GM23338 (cell line): ENCODE measurements at regions not wholly inside any gene's neighbourhood (a gene's known extent, or its start where the extent isn't known, plus 50 kb on each side); places are given as distances from the start of the nearest gene placed in this dataset.
"Not testable (repeated sequence)": the region's sequence is repeated elsewhere in the genome, so short reads cannot be mapped to it uniquely, and the experiment has no call there.

ENCODE experiments used
- ATAC-seq: fragments of 200-7000 bp; cut with Tn5 transposase; 3 replicates; pipeline ENCODE4 v1.9.1; 2020
- DNase-seq: peaks from one replicate; pipeline ENCODE4 v3.0.0-alpha.2; 2015; ENCODE audit warnings: low spot score
- H2AFZ ChIP-seq: fragments of 200-600 bp; sonication (generic); 2 replicates; pipeline ENCODE4 v1.8.0; 2016; ENCODE audit warnings: antibody characterized with exemption, mild to moderate bottlenecking, moderate library complexity
- H3F3A ChIP-seq: fragments of 200-600 bp; sonication (generic); replicated peaks from 2 replicates; pipeline ENCODE4 v1.8.0; 2017; ENCODE audit warnings: antibody characterized with exemption, mixed run types, low read depth
- H3K27ac ChIP-seq: fragments of 200-600 bp; sonication (generic); 2 replicates; pipeline ENCODE4 v1.6.1; 2016; ENCODE audit warnings: low read depth
- H3K27me3 ChIP-seq: fragments of 200-600 bp; sonication (generic); 2 replicates; pipeline ENCODE4 v1.8.0; 2016; ENCODE audit warnings: mild to moderate bottlenecking, mixed run types, moderate library complexity; ENCODE audit not compliant: insufficient read depth
- H3K36me3 ChIP-seq: fragments of 200-600 bp; sonication (generic); 2 replicates; pipeline ENCODE4 v1.8.0; 2016; ENCODE audit warnings: mild to moderate bottlenecking; ENCODE audit not compliant: insufficient read depth
- H3K4me1 ChIP-seq: fragments of 200-600 bp; sonication (generic); 2 replicates; pipeline ENCODE4 v1.8.0; 2016; ENCODE audit warnings: mild to moderate bottlenecking, moderate library complexity; ENCODE audit not compliant: insufficient read depth
- H3K4me2 ChIP-seq: fragments of 200-600 bp; sonication (generic); 2 replicates; pipeline ENCODE4 v1.7.1; 2017; ENCODE audit warnings: mixed run types
- H3K4me3 ChIP-seq: fragments of 200-600 bp; sonication (generic); 2 replicates; pipeline ENCODE4 v1.6.1; 2016; ENCODE audit warnings: mixed run types
- H3K79me2 ChIP-seq: fragments of 200-600 bp; sonication (generic); replicated peaks from 2 replicates; pipeline ENCODE4 v1.8.0; 2017; ENCODE audit warnings: mild to moderate bottlenecking; ENCODE audit not compliant: insufficient read depth
- H3K9me2 ChIP-seq: fragments of 200-600 bp; sonication (generic); 2 replicates; pipeline ENCODE4 v1.8.0; 2017; ENCODE audit not compliant: insufficient read depth
- H4K20me1 ChIP-seq: fragments of 200-600 bp; sonication (generic); replicated peaks from 2 replicates; pipeline ENCODE4 v1.8.0; 2017; ENCODE audit warnings: mild to moderate bottlenecking; ENCODE audit not compliant: insufficient read depth
- H3K27ac Mint-ChIP-seq: 2 replicates; pipeline ENCODE4 v1.8.0; 2020; ENCODE audit warnings: inconsistent platforms, mild to moderate bottlenecking, moderate library complexity, mixed read lengths
- H3K27me3 Mint-ChIP-seq: 3 replicates; pipeline ENCODE4 v1.8.0; 2022; ENCODE audit warnings: low read depth, mild to moderate bottlenecking, moderate library complexity, mixed read lengths, inconsistent platforms; ENCODE audit not compliant: insufficient read depth, poor library complexity
- H3K36me3 Mint-ChIP-seq: 3 replicates; pipeline ENCODE4 v1.8.0; 2021; ENCODE audit warnings: low read depth, mild to moderate bottlenecking, inconsistent platforms, moderate library complexity, mixed read lengths
- H3K4me1 Mint-ChIP-seq: 3 replicates; pipeline ENCODE4 v1.8.0; 2020; ENCODE audit warnings: mild to moderate bottlenecking, inconsistent platforms, mixed read lengths
- H3K4me3 Mint-ChIP-seq: 3 replicates; pipeline ENCODE4 v1.8.0; 2021; ENCODE audit warnings: moderate library complexity, mild to moderate bottlenecking, inconsistent platforms, mixed read lengths
- H3K9me3 Mint-ChIP-seq: 3 replicates; pipeline ENCODE4 v1.8.0; 2020; ENCODE audit warnings: moderate library complexity, mild to moderate bottlenecking, inconsistent platforms, mixed read lengths
- ETS1 ChIP-seq: IDR thresholded peaks from 2 replicates; pipeline ENCODE4 v1.6.1; 2016; ENCODE audit warnings: antibody characterized with exemption
- EZH2 ChIP-seq: fragments of 200-600 bp; sonication (generic); IDR thresholded peaks from one replicate; pipeline ENCODE4 v1.8.0; 2017; ENCODE audit warnings: antibody characterized with exemption, mild to moderate bottlenecking, low read depth; ENCODE audit not compliant: unreplicated experiment
- JUNB ChIP-seq: IDR thresholded peaks from one replicate; pipeline ENCODE4 v1.6.1; 2016; ENCODE audit warnings: antibody characterized with exemption; ENCODE audit not compliant: unreplicated experiment
- REST ChIP-seq: IDR thresholded peaks from one replicate; pipeline ENCODE4 v1.6.1; 2018; ENCODE audit warnings: antibody characterized with exemption; ENCODE audit not compliant: unreplicated experiment
- STAT1 ChIP-seq: IDR thresholded peaks from one replicate; pipeline ENCODE4 v1.6.1; 2016; ENCODE audit warnings: antibody characterized with exemption; ENCODE audit not compliant: unreplicated experiment
- ZNF114 ChIP-seq: fragments of 250-450 bp; sonication (Bioruptor Pico); IDR thresholded peaks from 2 replicates; pipeline ENCODE4 v1.5.0; 2020; ENCODE audit warnings: mild to moderate bottlenecking, moderate library complexity
- ZNF331 ChIP-seq: fragments of 250-450 bp; sonication (Bioruptor Pico); IDR thresholded peaks from 2 replicates; pipeline ENCODE4 v1.5.0; 2020; ENCODE audit warnings: low read depth, mild to moderate bottlenecking, moderate library complexity
- TF ChIP-seq, protein P1 (sequence below): fragments of 250-450 bp; sonication (Bioruptor Pico); IDR thresholded peaks from 2 replicates; pipeline ENCODE4 v1.5.0; 2020; ENCODE audit warnings: mild to moderate bottlenecking, moderate library complexity

DNA sequence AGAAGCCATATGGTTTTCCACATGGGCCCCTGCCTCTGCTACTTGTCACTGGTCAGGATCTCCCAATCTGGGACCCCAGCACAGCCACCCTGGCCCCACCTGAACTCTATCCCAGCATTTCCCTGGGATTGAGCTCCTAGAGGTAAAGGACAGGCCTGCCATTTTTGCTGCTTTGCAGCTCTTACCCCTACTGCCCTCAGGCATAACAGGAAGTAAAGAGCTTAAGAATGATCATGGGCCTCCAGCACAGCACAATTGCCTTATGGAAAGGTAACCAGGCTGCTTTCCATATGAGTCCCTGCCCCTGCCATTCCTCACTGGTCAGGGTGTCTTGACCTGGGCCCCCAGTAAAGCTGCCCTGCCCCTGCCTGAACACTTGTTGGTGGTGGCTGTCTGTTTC, 196.6 kb upstream of the XIST start:
- Histone ChIP-seq H3K79me2 (no peaks in the 10 kb centered on the region), H3K27ac (no peak overlapping the region), H3K27me3 (no peaks in the 10 kb centered on the region), H2AFZ (no peak overlapping the region), H3K4me3 (no peak overlapping the region), H3K36me3 (no peaks in the 10 kb centered on the region), H3K9me2 (no peaks in the 10 kb centered on the region), H4K20me1 (no peaks in the 10 kb centered on the region), H3F3A (no peaks in the 10 kb centered on the region), H3K4me2 (no peak overlapping the region), H3K4me1 (no peaks in the 10 kb centered on the region)
- Mint-ChIP-seq H3K4me3 (no peak overlapping the region), H3K27me3 (no peaks in the 10 kb centered on the region), H3K27ac (no peak overlapping the region), H3K9me3 (peaks cover 6% of the 10 kb centered on the region; the same call in 2 of the 3 replicates), H3K36me3 (peaks cover 9% of the 10 kb centered on the region; the same call in 2 of the 3 replicates), H3K4me1 (no peaks in the 10 kb centered on the region)
- DNase-seq (no peak), ATAC-seq (no peak)
- TF ChIP-seq STAT1, result no peak
- no peak for TF ChIP-seq EZH2
- TF ChIP-seq, protein P1, sequence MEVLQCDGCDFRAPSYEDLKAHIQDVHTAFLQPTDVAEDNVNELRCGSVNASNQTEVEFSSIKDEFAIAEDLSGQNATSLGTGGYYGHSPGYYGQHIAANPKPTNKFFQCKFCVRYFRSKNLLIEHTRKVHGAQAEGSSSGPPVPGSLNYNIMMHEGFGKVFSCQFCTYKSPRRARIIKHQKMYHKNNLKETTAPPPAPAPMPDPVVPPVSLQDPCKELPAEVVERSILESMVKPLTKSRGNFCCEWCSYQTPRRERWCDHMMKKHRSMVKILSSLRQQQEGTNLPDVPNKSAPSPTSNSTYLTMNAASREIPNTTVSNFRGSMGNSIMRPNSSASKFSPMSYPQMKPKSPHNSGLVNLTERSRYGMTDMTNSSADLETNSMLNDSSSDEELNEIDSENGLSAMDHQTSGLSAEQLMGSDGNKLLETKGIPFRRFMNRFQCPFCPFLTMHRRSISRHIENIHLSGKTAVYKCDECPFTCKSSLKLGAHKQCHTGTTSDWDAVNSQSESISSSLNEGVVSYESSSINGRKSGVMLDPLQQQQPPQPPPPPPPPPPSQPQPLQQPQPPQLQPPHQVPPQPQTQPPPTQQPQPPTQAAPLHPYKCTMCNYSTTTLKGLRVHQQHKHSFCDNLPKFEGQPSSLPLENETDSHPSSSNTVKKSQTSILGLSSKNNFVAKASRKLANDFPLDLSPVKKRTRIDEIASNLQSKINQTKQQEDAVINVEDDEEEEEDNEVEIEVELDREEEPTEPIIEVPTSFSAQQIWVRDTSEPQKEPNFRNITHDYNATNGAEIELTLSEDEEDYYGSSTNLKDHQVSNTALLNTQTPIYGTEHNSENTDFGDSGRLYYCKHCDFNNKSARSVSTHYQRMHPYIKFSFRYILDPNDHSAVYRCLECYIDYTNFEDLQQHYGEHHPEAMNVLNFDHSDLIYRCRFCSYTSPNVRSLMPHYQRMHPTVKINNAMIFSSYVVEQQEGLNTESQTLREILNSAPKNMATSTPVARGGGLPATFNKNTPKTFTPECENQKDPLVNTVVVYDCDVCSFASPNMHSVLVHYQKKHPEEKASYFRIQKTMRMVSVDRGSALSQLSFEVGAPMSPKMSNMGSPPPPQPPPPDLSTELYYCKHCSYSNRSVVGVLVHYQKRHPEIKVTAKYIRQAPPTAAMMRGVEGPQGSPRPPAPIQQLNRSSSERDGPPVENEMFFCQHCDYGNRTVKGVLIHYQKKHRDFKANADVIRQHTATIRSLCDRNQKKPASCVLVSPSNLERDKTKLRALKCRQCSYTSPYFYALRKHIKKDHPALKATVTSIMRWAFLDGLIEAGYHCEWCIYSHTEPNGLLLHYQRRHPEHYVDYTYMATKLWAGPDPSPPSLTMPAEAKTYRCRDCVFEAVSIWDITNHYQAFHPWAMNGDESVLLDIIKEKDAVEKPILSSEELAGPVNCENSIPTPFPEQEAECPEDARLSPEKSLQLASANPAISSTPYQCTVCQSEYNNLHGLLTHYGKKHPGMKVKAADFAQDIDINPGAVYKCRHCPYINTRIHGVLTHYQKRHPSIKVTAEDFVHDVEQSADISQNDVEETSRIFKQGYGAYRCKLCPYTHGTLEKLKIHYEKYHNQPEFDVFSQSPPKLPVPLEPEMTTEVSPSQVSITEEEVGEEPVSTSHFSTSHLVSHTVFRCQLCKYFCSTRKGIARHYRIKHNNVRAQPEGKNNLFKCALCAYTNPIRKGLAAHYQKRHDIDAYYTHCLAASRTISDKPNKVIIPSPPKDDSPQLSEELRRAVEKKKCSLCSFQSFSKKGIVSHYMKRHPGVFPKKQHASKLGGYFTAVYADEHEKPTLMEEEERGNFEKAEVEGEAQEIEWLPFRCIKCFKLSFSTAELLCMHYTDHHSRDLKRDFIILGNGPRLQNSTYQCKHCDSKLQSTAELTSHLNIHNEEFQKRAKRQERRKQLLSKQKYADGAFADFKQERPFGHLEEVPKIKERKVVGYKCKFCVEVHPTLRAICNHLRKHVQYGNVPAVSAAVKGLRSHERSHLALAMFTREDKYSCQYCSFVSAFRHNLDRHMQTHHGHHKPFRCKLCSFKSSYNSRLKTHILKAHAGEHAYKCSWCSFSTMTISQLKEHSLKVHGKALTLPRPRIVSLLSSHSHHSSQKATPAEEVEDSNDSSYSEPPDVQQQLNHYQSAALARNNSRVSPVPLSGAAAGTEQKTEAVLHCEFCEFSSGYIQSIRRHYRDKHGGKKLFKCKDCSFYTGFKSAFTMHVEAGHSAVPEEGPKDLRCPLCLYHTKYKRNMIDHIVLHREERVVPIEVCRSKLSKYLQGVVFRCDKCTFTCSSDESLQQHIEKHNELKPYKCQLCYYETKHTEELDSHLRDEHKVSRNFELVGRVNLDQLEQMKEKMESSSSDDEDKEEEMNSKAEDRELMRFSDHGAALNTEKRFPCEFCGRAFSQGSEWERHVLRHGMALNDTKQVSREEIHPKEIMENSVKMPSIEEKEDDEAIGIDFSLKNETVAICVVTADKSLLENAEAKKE (CRISPR knock-in tag), result no peak
- TF ChIP-seq ZNF114 (CRISPR knock-in tag), result no peak
- TF ChIP-seq ZNF331 (CRISPR knock-in tag), result no peak
- no peak for TF ChIP-seq JUNB
- TF ChIP-seq ETS1, result no peak
- no peak for TF ChIP-seq REST

- not testable (repeated sequence) for H3K4me1 ChIP-seq, H3K4me3 ChIP-seq, H3K4me1 Mint-ChIP-seq, H4K20me1 ChIP-seq, H3K4me3 Mint-ChIP-seq, DNase-seq, ATAC-seq, H3K27me3 Mint-ChIP-seq, H2AFZ ChIP-seq, H3K4me2 ChIP-seq, H3K36me3 ChIP-seq, H3F3A ChIP-seq, H3K27ac ChIP-seq, H3K27me3 ChIP-seq, H3K27ac Mint-ChIP-seq, H3K36me3 Mint-ChIP-seq, H3K9me2 ChIP-seq, H3K79me2 ChIP-seq
- H3K9me3 Mint-ChIP-seq, result peaks cover 33% of the 10 kb centered on the region
These were observed 181.6 kb upstream of the XIST start for GRCh38 chrX:74034066-74034465.

DNA sequence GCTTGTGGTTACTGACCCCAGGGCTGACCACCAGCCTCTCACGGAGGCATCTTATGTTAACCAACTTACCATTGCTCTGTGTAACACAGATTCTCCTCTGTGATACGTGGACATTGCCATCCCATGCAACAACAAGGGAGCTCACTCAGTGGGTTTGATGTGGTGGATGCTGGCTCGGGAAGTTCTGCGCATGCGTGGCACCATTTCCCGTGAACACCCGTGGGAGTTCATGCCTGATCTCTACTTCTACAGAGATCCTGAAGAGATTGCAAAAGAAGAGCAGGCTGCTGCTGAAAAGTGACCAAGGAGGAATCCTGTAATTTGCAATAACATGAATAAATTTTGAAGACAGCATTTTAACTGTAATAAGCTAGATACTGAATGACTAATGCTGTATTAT, 179.0 kb upstream of the XIST start:
- ATAC-seq, result not testable (repeated sequence)

More for the DNA sequence above, 179.0 kb upstream of the XIST start:
- not testable (repeated sequence) for H2AFZ ChIP-seq, H3K79me2 ChIP-seq, H3K9me2 ChIP-seq, H3F3A ChIP-seq, DNase-seq, H3K4me3 ChIP-seq, H3K27me3 Mint-ChIP-seq, H3K27me3 ChIP-seq, H4K20me1 ChIP-seq, H3K4me3 Mint-ChIP-seq, H3K4me1 Mint-ChIP-seq, H3K4me2 ChIP-seq, H3K36me3 ChIP-seq, H3K27ac ChIP-seq, H3K36me3 Mint-ChIP-seq, H3K27ac Mint-ChIP-seq, H3K4me1 ChIP-seq
- H3K9me3 Mint-ChIP-seq, result peaks cover 12% of the 10 kb centered on the region; the same call in 2 of the 3 replicates
